ENCODE measurements at regions not wholly inside any gene's neighbourhood (a gene's known extent, or its start where the extent isn't known, plus 50 kb on each side); places are given as distances from the start of the nearest gene placed in this dataset.

- no peak overlapping the region for H3K27ac ChIP-seq (ENCODE audit: low read depth in 1 of 2, low read length in 2 of 2)
- no peak for ATAC-seq (ENCODE audit: poor library complexity)
These were observed 117.2 kb upstream of the OLIG2 start for GRCh38 chr21:32908534-32908933.

GRCh38 chr21:32909393-32909792, 116.3 kb upstream of the OLIG2 start:
- ChIA-PET POLR2A (no interaction called here), CTCF (no interaction called here)
- Histone ChIP-seq H3K27ac (ENCODE audit: low read depth in 1 of 2, low read length in 2 of 2) (no peak overlapping the region), H3K4me1 (ENCODE audit: insufficient read depth, low read length) (peaks cover 9% of the 10 kb centered on the region), H3K36me3 (ENCODE audit: insufficient read depth, low read length) (no peaks in the 10 kb centered on the region), H3K9me3 (ENCODE audit: control insufficient read depth in 1 of 2, insufficient read depth in 1 of 2, low read length in 2 of 2) (no peaks in the 10 kb centered on the region), H3K27me3 (ENCODE audit: control insufficient read depth in 1 of 2, insufficient read depth in 2 of 2, low read length in 2 of 2) (no peaks in the 10 kb centered on the region), H3K4me3 (ENCODE audit: low read length) (no peak overlapping the region)
- intact Hi-C loops (cut with DNase I, micrococcal nuclease): no loop called here
- no peak for ATAC-seq (ENCODE audit: poor library complexity)
- H3K27ac Mint-ChIP-seq: no peak overlapping the region
- no peak for DNase-seq
- no peak overlapping the region for H3K4me3 Mint-ChIP-seq
- H3K27me3 Mint-ChIP-seq: no peaks in the 10 kb centered on the region
- no peaks in the 10 kb centered on the region for H3K36me3 Mint-ChIP-seq (ENCODE audit: low read depth)
- TF ChIP-seq CTCF (IDR thresholded peaks at IDR 0.05): no peak
- H3K4me1 Mint-ChIP-seq (ENCODE audit: low read depth): peaks cover 7% of the 10 kb centered on the region
- no peaks in the 10 kb centered on the region for H3K9me3 Mint-ChIP-seq

More at GRCh38 chr21:32908534-32908933, 117.2 kb upstream of the OLIG2 start:
- Mint-ChIP-seq H3K4me3 (no peak overlapping the region), H3K27ac (no peak overlapping the region), H3K27me3 (no peaks in the 10 kb centered on the region), H3K4me1 (ENCODE audit: low read depth) (no peaks in the 10 kb centered on the region), H3K36me3 (ENCODE audit: low read depth) (no peaks in the 10 kb centered on the region), H3K9me3 (no peaks in the 10 kb centered on the region)
- no peak for TF ChIP-seq CTCF (IDR thresholded peaks at IDR 0.05)
- H3K4me3 ChIP-seq (ENCODE audit: low read length): no peak overlapping the region
- no peak for DNase-seq
- H3K9me3 ChIP-seq (ENCODE audit: control insufficient read depth in 1 of 2, insufficient read depth in 1 of 2, low read length in 2 of 2): no peaks in the 10 kb centered on the region
- no peaks in the 10 kb centered on the region for H3K36me3 ChIP-seq (ENCODE audit: insufficient read depth, low read length)
- intact Hi-C loops (cut with DNase I, micrococcal nuclease): no loop called here
- POLR2A ChIA-PET: interaction anchor here (0.7 kb wide), 1 partner anchor 553 kb away, joined by 3 read pairs; no protein-coding TSS in a partner anchor
- CTCF ChIA-PET: no interaction called here
- H3K27me3 ChIP-seq (ENCODE audit: control insufficient read depth in 1 of 2, insufficient read depth in 2 of 2, low read length in 2 of 2): no peaks in the 10 kb centered on the region
- H3K4me1 ChIP-seq (ENCODE audit: insufficient read depth, low read length): peaks cover under 1% of the 10 kb centered on the region

- H3K9me3 Mint-ChIP-seq: no peaks in the 10 kb centered on the region
- no peaks in the 10 kb centered on the region for H3K27me3 Mint-ChIP-seq
- H3K27me3 ChIP-seq (ENCODE audit: control insufficient read depth in 1 of 2, insufficient read depth in 2 of 2, low read length in 2 of 2): no peaks in the 10 kb centered on the region
- POLR2A ChIA-PET: no interaction called here
- CTCF ChIA-PET: no interaction called here
- no peaks in the 10 kb centered on the region for H3K36me3 Mint-ChIP-seq (ENCODE audit: low read depth)
- H3K4me3 ChIP-seq (ENCODE audit: low read length): peak overlapping the region; percentile 6
- peak overlapping the region; percentile 3 for H3K4me3 Mint-ChIP-seq
- H3K4me1 Mint-ChIP-seq (ENCODE audit: low read depth): peaks cover 41% of the 10 kb centered on the region
- H3K36me3 ChIP-seq (ENCODE audit: insufficient read depth, low read length): no peaks in the 10 kb centered on the region
- peak overlapping the region; percentile 34 for H3K27ac Mint-ChIP-seq
- no peak overlapping the region for H3K27ac ChIP-seq (ENCODE audit: low read depth in 1 of 2, low read length in 2 of 2)
- DNase-seq: peak in 4 of 14 experiments; percentile 25 to 54 (median 30)
- no peak for TF ChIP-seq CTCF (IDR thresholded peaks at IDR 0.05)
- intact Hi-C loops (cut with DNase I, micrococcal nuclease): loop anchor here in 1 of 2 experiments (5.0 kb wide), 1 partner anchor 33 kb away; no protein-coding TSS in a partner anchor
- peaks cover 24% of the 10 kb centered on the region for H3K4me1 ChIP-seq (ENCODE audit: insufficient read depth, low read length)
- peak; percentile 82 for ATAC-seq (ENCODE audit: poor library complexity)
- no peaks in the 10 kb centered on the region for H3K9me3 ChIP-seq (ENCODE audit: control insufficient read depth in 1 of 2, insufficient read depth in 1 of 2, low read length in 2 of 2)
These were observed 111.2 kb upstream of the OLIG2 start for GRCh38 chr21:32914424-32915039.

Data from CD4-positive, alpha-beta T cell (primary cell).